ENCODE measurements at regions not wholly inside any gene's neighbourhood (a gene's known extent, or its start where the extent isn't known, plus 50 kb on each side); places are given as distances from the start of the nearest gene placed in this dataset.
"Not testable (repeated sequence)": the region's sequence is repeated elsewhere in the genome, so short reads cannot be mapped to it uniquely, and the experiment has no call there.

- no peak for DNase-seq
Observed at GRCh38 chr5:14054111-14054854, 88.9 kb upstream of the TRIO start.

GRCh38 chr5:14050821-14051220, 92.3 kb upstream of the TRIO start:
- no peak for DNase-seq

GRCh38 chr5:14048434-14048833, 94.7 kb upstream of the TRIO start:
- no peak for DNase-seq

GRCh38 chr5:14041528-14042192, 97.2 kb upstream of the DNAH5 start:
- no peak for DNase-seq

GRCh38 chr5:14040542-14040941, 96.1 kb upstream of the DNAH5 start:
- DNase-seq, result no peak

- no peak for DNase-seq
Observed at GRCh38 chr5:14039576-14039975, 95.1 kb upstream of the DNAH5 start.

GRCh38 chr5:14039063-14039462, 94.6 kb upstream of the DNAH5 start:
- no peak for DNase-seq

GRCh38 chr5:14038341-14038959, 94.0 kb upstream of the DNAH5 start:
- DNase-seq, result no peak

GRCh38 chr5:14036947-14037346, 92.5 kb upstream of the DNAH5 start:
- DNase-seq, result no peak

DNA sequence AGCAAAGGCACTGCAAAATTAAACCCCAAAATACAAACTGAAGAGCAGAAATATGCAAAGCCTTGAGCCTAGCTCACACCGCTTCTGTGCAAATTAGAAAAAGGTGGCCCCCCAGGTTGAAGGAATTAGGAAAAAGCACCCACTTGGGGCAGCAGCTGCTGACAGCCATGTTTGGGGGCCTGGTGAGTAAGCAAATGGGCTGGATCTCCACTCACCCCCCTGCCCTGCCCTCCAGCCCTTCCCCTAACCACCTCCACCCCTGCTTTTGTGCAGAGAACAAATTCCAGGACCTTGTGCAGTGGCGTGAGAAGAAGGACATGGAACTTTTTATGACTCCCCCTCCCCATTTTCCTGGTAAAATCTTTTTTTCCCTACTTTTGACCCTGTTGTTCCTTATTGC, 92.0 kb upstream of the DNAH5 start:
- DNase-seq, result no peak

DNA sequence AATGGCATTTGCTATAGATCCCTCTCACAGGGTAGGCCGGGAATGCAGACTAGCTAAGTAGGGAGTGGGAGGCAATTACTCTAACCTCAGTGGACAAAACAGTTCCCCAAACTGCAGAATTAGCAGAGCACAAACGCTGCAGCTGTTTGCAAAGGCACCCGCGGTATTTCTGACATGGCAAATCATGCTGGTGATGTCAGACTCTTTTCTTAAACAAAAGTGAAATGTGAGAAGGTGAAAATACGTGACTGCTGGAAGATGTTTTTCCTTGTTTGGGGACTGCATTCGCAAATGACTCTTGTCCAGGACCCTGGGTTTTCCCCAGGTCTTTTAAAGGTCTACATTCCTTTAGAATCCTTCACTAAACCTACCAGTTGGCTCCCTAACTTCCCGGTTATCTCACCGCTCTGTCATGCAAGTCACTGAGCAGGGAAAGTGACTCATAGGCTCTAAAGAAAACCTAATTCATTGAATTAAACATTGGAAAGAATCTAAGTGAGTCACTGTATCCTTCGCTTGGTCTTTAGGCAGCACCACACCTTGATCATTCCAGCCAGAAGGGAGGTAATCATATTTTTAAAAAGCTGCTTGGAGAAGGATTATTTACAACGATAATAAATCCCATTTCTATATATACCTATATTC, 91.5 kb upstream of the DNAH5 start:
- peak; percentile 32 to 73 for DNase-seq

DNA sequence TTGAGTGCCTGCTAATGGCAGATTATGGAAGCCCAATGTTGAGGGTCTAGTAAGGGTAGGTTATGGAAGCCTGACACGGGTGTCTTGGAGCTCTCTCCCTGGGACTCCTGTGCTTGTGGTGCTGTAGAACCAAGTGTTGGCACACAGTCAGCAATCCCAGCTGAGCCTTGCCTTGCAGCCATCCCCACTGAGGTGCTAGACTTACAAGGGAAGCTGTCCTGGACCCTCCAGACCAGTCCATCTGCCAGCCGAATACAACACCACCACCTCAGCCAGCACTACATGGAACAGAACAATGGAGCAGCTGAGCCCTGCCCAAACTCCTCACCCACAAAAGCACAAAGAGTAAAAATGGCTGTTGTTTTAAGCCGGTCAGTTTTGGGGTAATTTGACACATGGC, 90.5 kb upstream of the DNAH5 start:
- DNase-seq, result no peak

DNA sequence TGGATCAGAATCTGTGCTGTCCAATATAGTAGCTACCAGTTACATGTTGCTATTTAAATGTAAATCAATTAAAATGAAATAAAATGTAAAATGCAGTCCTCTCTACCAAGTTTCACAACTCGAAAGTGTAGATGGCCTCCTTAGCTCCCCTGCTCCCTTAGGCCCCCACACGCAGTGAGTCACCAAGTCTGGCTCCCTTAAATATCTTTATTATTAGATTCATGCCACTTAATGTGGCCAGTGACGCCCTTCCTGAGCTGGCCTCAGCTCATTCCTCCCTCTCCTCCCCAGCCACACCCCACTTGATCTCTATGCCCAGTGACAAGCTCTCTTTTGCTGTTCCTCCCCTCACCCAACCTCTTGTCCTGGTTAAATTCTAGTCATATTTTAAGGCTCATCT, 88.4 kb upstream of the DNAH5 start:
- no peak for DNase-seq

- no peak for DNase-seq
Observed at GRCh38 chr5:14028938-14029584, 84.6 kb upstream of the DNAH5 start.

GRCh38 chr5:14028188-14028587, 83.7 kb upstream of the DNAH5 start:
- DNase-seq, result no peak

- DNase-seq, result no peak
Observed at GRCh38 chr5:14025569-14026286, 81.2 kb upstream of the DNAH5 start.

DNA sequence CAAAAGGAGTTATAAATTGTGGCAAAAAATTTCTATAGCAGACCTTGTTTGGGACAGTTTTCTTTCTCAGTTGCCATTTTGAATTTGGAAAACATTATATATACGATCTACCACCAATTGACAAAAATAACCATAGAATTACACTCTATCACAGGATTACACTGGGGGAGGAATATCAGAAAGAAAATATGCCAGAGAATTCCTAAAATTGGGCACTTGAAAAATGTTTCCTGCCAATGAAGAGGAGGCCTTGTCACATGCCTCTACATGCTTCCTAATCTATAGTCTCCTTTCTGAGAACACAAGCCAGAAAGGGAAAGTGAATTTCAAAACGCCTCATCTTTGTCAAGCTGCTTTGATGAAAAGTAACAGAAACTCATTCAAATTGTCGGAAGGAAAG, 78.5 kb upstream of the DNAH5 start:
- DNase-seq, result no peak

GRCh38 chr5:14020944-14021343, 76.5 kb upstream of the DNAH5 start:
- not testable (repeated sequence) for DNase-seq

- no peak for DNase-seq
Observed at GRCh38 chr5:14019768-14020290, 75.3 kb upstream of the DNAH5 start.

- no peak for DNase-seq
Observed at GRCh38 chr5:14017904-14018303, 73.4 kb upstream of the DNAH5 start.

DNA sequence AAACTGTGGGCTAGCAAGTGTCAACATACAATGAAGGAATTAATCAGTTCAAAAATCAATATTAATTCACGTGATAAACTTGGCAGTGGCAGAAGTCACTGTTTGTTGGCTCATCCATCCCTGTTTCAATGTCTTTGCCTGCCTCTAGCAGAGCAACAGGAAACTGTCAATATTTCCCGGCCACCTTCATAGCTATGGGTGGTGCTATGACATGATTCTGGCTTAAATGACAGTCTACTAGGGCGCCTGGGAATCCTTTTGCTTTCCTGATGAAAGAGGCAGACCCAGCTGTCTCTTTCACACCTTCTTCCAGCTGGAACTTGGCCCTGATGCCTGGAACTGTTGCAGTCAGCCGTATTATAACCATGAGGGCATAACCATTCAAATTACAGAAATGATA, 72.1 kb upstream of the DNAH5 start:
- peak; percentile 28 to 55 for DNase-seq
